Adrenal gland (tissue), 9 donors: ENCODE measurements at regions not wholly inside any gene's neighbourhood (a gene's known extent, or its start where the extent isn't known, plus 50 kb on each side); places are given as distances from the start of the nearest gene placed in this dataset.
"Not testable (repeated sequence)": the region's sequence is repeated elsewhere in the genome, so short reads cannot be mapped to it uniquely, and the experiment has no call there.

ENCODE experiments used
- DNase-seq, 7 donors: peaks; one replicate each; pipeline ENCODE4 v3.0.0-alpha.2; 2019 to 2020
- H3K27ac ChIP-seq, 5 donors: fragments of 200-600 bp; sonication (generic) in 4 of 5; 1 replicate in 3 of 5; 2 replicates in 2 of 5; pipeline versions ENCODE4 v1.5.1 to v1.8.0; 2016 to 2020; ENCODE audit warnings: mild to moderate bottlenecking in 1 of 5
- H3K27me3 ChIP-seq: fragments of 200-600 bp; 2 replicates; pipeline ENCODE4 v1.8.0; 2021
- H3K36me3 ChIP-seq, 2 donors: fragments of 200-600 bp; replicated peaks in 1 of 2; 1 replicate in 1 of 2; 2 replicates in 1 of 2; pipeline versions ENCODE4 v1.5.1 to v1.8.0; 2018 to 2022
- H3K4me1 ChIP-seq, 2 donors: fragments of 200-600 bp; replicated peaks in 1 of 2; 1 replicate in 1 of 2; 2 replicates in 1 of 2; pipeline versions ENCODE4 v1.5.1 to v1.8.0; 2018 to 2021
- H3K4me3 ChIP-seq, 4 donors: fragments of 200-600 bp; sonication (generic) in 3 of 4; one replicate each; pipeline ENCODE4 v1.5.1; 2016 to 2018
- H3K9me3 ChIP-seq, 3 donors: fragments of 200-600 bp; sonication (generic) in 1 of 3; replicated peaks in 1 of 3; 1 replicate in 2 of 3; 2 replicates in 1 of 3; pipeline versions ENCODE4 v1.5.1 to v1.8.0; 2016 to 2021
- POLR2A ChIP-seq, 2 donors: fragments of 450-650 bp; IDR thresholded peaks; one replicate each; pipeline ENCODE4 v1.6.1; 2017; ENCODE audit warnings: antibody characterized with exemption in 2 of 2, mild to moderate bottlenecking in 2 of 2, moderate library complexity in 1 of 2
- WGBS, 4 donors: extraction: QIAGEN DNeasy Blood & Tissue Kit in 2 of 4; methylation state at CpG; one replicate each; pipeline versions ENCODE4 v1.1.5 to v1.1.7; 2013 to 2017; 5-methylcytosine and 5-hydroxymethylcytosine counted together
- intact Hi-C, 2 donors: fragments of 100-400 bp; cut with DNase I; formaldehyde crosslinking; loops; one replicate each; pipeline versions ENCODE4 v1.14.1 to v1.15.0; 2022 to 2023
- TF ChIP-seq, protein P1 (sequence below), 6 experiments: fragments of 450-650 bp in 4 of 6; fragments of 200-600 bp in 2 of 6; sonication (generic) in 1 of 6; IDR thresholded peaks; 1 replicate in 5 of 6; 2 replicates in 1 of 6; pipeline versions ENCODE4 v1.5.1 to v1.8.0; 2016 to 2021; ENCODE audit warnings: antibody characterized with exemption in 6 of 6, mild to moderate bottlenecking in 2 of 6, moderate library complexity in 1 of 6
- donor health status: healthy with polysubstance abuse.
- donor health status: Bipolar disorder and iron deficiency.
- donor health status: DM: yes; HTN: yes; CAD: no.
- donor health status: DM: no; HTN: no; CAD: no.
- donor health status: DM: no; HTN: no; CAD: no.

- no peak for DNase-seq
- intact Hi-C loops, result no loop called here
- Histone ChIP-seq H3K4me3 (no peak overlapping the region), H3K27ac (no peak overlapping the region), H3K36me3 (no peaks in the 10 kb centered on the region), H3K9me3 (no peaks in the 10 kb centered on the region), H3K4me1 (no peaks in the 10 kb centered on the region), H3K27me3 (no peaks in the 10 kb centered on the region)
- TF ChIP-seq, protein P1, sequence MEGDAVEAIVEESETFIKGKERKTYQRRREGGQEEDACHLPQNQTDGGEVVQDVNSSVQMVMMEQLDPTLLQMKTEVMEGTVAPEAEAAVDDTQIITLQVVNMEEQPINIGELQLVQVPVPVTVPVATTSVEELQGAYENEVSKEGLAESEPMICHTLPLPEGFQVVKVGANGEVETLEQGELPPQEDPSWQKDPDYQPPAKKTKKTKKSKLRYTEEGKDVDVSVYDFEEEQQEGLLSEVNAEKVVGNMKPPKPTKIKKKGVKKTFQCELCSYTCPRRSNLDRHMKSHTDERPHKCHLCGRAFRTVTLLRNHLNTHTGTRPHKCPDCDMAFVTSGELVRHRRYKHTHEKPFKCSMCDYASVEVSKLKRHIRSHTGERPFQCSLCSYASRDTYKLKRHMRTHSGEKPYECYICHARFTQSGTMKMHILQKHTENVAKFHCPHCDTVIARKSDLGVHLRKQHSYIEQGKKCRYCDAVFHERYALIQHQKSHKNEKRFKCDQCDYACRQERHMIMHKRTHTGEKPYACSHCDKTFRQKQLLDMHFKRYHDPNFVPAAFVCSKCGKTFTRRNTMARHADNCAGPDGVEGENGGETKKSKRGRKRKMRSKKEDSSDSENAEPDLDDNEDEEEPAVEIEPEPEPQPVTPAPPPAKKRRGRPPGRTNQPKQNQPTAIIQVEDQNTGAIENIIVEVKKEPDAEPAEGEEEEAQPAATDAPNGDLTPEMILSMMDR (IDR thresholded peaks at IDR 0.05), result no peak
- 80 to 87% (median 84%) methylated on average over 3 of the region's 3 CpGs for WGBS, 4 donors
Measured at GRCh38 chr7:119096683-119097082, 872.2 kb downstream of the ANKRD7 start.

DNA sequence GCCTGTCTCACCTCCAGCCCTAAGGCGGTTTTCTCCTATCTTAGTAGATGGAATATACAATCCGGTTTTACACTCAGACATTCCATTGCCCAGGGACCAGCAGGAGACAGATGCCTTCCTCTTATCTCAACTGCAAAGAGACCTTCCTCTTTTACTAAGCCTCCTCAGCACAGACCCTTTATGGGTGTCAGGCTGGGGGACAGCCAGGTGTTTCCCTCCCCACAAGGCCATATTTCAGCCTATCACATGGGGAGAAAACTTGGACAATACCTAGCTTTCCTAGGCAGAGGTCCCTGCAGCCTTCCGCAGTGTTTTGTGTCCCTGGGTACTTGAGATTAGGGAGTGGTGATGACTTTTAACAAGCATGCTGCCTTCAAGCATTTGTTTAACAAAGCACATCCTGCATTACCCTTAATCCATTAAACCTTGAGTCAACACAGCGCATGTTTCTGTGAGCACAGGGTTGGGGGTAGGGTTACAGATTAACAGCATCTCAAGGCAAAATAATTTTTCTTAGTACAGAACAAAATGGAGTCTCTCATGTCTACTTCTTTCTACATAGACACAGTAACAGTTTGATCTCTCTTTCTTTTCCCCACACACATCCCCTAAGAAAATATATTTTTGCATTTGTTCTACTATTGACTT lies 876.2 kb downstream of the ANKRD7 start:
- H3K9me3 ChIP-seq, H3K27me3 ChIP-seq, H3K36me3 ChIP-seq, intact Hi-C loops, H3K4me3 ChIP-seq, DNase-seq, H3K4me1 ChIP-seq, H3K27ac ChIP-seq: not testable (repeated sequence)
- 35 to 59% (median 43%) methylated on average over 4 of the region's 4 CpGs for WGBS, 4 donors

GRCh38 chr7:119102291-119102690 lies 877.8 kb downstream of the ANKRD7 start:
- 51 to 72% (median 63%) methylated on average over 1 of the region's 1 CpG for WGBS, 4 donors
- TF ChIP-seq POLR2A (IDR thresholded peaks at IDR 0.05), result no peak
- TF ChIP-seq, protein P1 (IDR thresholded peaks at IDR 0.05), result no peak
- intact Hi-C loops, result no loop called here
- no peak overlapping the region for H3K4me3 ChIP-seq
- H3K36me3 ChIP-seq, result no peaks in the 10 kb centered on the region
- no peaks in the 10 kb centered on the region for H3K27me3 ChIP-seq
- H3K9me3 ChIP-seq, result no peaks in the 10 kb centered on the region
- no peaks in the 10 kb centered on the region for H3K4me1 ChIP-seq
- no peak overlapping the region for H3K27ac ChIP-seq
- DNase-seq, result no peak

GRCh38 chr7:119105381-119105780 lies 880.9 kb downstream of the ANKRD7 start:
- no peaks in the 10 kb centered on the region for H3K36me3 ChIP-seq
- no peak for DNase-seq
- 53 to 62% (median 58%) methylated on average over 1 of the region's 1 CpG for WGBS, 4 donors
- H3K27me3 ChIP-seq, result no peaks in the 10 kb centered on the region
- intact Hi-C loops, result no loop called here
- H3K4me1 ChIP-seq, result no peaks in the 10 kb centered on the region
- H3K4me3 ChIP-seq, result no peak overlapping the region
- H3K27ac ChIP-seq, result no peak overlapping the region
- TF ChIP-seq, protein P1 (IDR thresholded peaks at IDR 0.05), result no peak
- TF ChIP-seq POLR2A (IDR thresholded peaks at IDR 0.05), result no peak
- no peaks in the 10 kb centered on the region for H3K9me3 ChIP-seq

DNA sequence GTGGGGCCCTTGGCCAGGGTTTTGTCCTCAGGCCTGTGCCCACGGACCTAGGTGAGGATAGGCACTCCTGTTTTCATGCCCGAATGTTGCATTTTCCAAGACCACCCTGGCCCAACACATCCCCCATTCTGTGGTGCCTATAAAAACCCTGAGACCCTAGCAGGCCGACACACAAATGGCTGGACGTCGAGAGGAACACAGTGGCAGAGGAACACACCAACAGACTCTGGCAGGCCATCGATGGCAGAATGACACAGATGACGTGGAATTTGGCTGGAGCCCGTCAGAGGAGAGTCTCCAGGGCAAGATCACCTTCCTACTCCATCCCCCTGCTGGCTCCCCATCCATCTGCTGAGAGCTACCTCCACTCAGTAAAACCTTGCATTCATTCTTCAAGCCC lies 898.8 kb downstream of the ANKRD7 start:
- WGBS, 4 donors, result 76 to 87% (median 78%) methylated on average over 8 of the region's 8 CpGs
- intact Hi-C loops, result no loop called here
- no peak for DNase-seq
- Histone ChIP-seq H3K36me3 (no peaks in the 10 kb centered on the region), H3K9me3 (peaks cover 0 to 5% (median 0%) of the 10 kb centered on the region in 3 donors), H3K27me3 (no peaks in the 10 kb centered on the region), H3K27ac (no peak overlapping the region), H3K4me1 (no peaks in the 10 kb centered on the region), H3K4me3 (no peak overlapping the region)
- TF ChIP-seq, protein P1 (IDR thresholded peaks at IDR 0.05), result no peak
- TF ChIP-seq POLR2A (IDR thresholded peaks at IDR 0.05), result no peak
